ENCODE measurements at regions not wholly inside any gene's neighbourhood (a gene's known extent, or its start where the extent isn't known, plus 50 kb on each side); places are given as distances from the start of the nearest gene placed in this dataset.

DNA sequence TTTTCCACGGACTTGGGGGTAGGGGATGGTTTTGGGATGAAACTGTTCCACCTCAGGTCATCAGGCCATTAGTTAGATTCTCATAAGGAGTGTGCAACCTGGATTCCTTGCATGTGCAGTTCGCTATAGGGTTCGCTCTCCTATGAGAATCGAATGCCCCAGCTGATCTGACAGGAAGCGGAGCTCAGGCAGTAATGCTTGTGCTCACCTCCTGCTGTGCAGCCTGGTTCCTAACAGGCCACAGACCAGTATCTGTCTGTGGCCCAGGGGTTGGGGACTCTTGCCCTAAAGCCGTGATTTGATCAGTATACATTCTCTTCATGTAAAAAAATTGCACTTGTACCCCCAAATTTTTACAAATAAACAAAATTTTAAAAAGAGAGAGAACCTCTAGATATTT lies 219.4 kb upstream of the CPNE8 start:
- Histone ChIP-seq H3K4me1 (ENCODE audit: control insufficient read depth in 2 of 2, insufficient read depth in 2 of 2, low read length in 2 of 2) (no peaks in the 10 kb centered on the region), H3K27ac (ENCODE audit: low read length in 2 of 2) (no peak overlapping the region), H3K9me3 (ENCODE audit: control extremely low read depth in 1 of 3, control insufficient read depth in 2 of 3, insufficient read depth in 1 of 3, low read length in 2 of 3) (peaks cover 0 to 9% (median 0%) of the 10 kb centered on the region in 3 donors), H3K9ac (ENCODE audit: low read length) (no peak overlapping the region), H3K4me3 (ENCODE audit: control extremely low read depth in 1 of 5, extremely low read depth in 1 of 5, insufficient read depth in 1 of 5, low read depth in 2 of 5, low read length in 4 of 5) (no peak overlapping the region), H3K27me3 (replicated peaks in 1 of 4; ENCODE audit: control extremely low read depth in 1 of 4, control insufficient read depth in 3 of 4, insufficient read depth in 4 of 4, low read length in 3 of 4) (no peaks in the 10 kb centered on the region), H2AFZ (ENCODE audit: insufficient read depth, low read depth, low read length, poor library complexity, severe bottlenecking) (no peak overlapping the region), H3K79me2 (ENCODE audit: control insufficient read depth, insufficient read depth, low read length) (no peaks in the 10 kb centered on the region), H4K20me1 (ENCODE audit: control insufficient read depth, insufficient read depth, low read length, poor library complexity, severe bottlenecking) (no peaks in the 10 kb centered on the region), H3K36me3 (replicated peaks in 1 of 2; ENCODE audit: control extremely low read depth in 1 of 2, control insufficient read depth in 1 of 2, extremely low read depth in 1 of 2, insufficient read depth in 2 of 2, low read length in 1 of 2) (no peaks in the 10 kb centered on the region), H3K4me2 (replicated peaks; ENCODE audit: low read depth, low read length, poor library complexity, severe bottlenecking) (no peak overlapping the region)
- no peaks in the 10 kb centered on the region for H3K4me1 Mint-ChIP-seq
- ChIA-PET CTCF (no interaction called here), POLR2A (no interaction called here)
- DNase-seq (no peak), ATAC-seq (ENCODE audit: low read depth) (no peak)
- 87% methylated on average over 5 of the region's 6 CpGs for WGBS (ENCODE audit: insufficient coverage)
- H3K27me3 Mint-ChIP-seq = no peaks in the 10 kb centered on the region
- no peak overlapping the region for H3K4me3 Mint-ChIP-seq
- no peak overlapping the region for H3K27ac Mint-ChIP-seq
- intact Hi-C loops (cut with micrococcal nuclease) = no loop called here
- peaks cover 6% of the 10 kb centered on the region for H3K9me3 Mint-ChIP-seq (ENCODE audit: insufficient read depth)
- no peak for TF ChIP-seq EZH2 (IDR thresholded peaks at IDR 0.05; ENCODE audit: borderline replicate concordance, insufficient read depth, low read depth, low read length, poor library complexity, severe bottlenecking)
- TF ChIP-seq, protein P1, sequence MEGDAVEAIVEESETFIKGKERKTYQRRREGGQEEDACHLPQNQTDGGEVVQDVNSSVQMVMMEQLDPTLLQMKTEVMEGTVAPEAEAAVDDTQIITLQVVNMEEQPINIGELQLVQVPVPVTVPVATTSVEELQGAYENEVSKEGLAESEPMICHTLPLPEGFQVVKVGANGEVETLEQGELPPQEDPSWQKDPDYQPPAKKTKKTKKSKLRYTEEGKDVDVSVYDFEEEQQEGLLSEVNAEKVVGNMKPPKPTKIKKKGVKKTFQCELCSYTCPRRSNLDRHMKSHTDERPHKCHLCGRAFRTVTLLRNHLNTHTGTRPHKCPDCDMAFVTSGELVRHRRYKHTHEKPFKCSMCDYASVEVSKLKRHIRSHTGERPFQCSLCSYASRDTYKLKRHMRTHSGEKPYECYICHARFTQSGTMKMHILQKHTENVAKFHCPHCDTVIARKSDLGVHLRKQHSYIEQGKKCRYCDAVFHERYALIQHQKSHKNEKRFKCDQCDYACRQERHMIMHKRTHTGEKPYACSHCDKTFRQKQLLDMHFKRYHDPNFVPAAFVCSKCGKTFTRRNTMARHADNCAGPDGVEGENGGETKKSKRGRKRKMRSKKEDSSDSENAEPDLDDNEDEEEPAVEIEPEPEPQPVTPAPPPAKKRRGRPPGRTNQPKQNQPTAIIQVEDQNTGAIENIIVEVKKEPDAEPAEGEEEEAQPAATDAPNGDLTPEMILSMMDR (IDR thresholded peaks at IDR 0.05) = no peak

DNA sequence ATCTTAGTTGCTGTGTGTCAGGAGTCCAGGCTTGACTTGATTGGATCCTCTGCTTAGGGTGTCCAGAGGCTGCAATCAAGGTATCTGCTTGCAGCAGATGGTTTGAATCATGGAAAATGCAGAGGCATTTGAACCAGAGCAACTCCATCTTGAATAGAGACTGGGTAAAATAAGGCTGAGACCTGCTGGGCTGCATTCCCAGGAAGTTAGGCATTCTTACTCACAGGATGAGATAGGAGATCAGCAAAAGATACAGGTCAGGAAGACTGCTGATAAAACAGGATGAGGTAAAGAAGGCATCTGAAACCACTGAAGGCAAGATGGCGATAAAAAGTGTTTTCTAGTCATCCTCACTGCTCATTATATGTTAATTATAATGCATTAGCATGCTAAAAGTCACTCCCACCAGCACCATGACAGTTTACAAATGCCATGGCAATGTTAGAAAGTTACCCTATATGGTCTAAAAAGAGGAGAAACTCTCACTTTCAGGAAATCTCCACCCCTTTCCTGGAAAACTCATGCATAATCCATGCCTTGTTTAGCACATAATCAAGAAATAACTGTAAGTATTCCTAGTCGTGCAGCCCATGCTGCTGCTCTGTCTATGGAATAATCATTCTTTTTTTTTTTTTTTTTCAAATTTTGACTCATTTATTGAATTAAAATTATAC lies 218.3 kb upstream of the CPNE8 start:
- no peaks in the 10 kb centered on the region for H3K4me1 Mint-ChIP-seq
- Histone ChIP-seq H3K27me3 (replicated peaks in 1 of 4; ENCODE audit: control extremely low read depth in 1 of 4, control insufficient read depth in 3 of 4, insufficient read depth in 4 of 4, low read length in 3 of 4) (no peaks in the 10 kb centered on the region), H3K27ac (ENCODE audit: low read length in 2 of 2) (no peak overlapping the region), H2AFZ (ENCODE audit: insufficient read depth, low read depth, low read length, poor library complexity, severe bottlenecking) (no peak overlapping the region), H4K20me1 (ENCODE audit: control insufficient read depth, insufficient read depth, low read length, poor library complexity, severe bottlenecking) (no peaks in the 10 kb centered on the region), H3K4me1 (ENCODE audit: control insufficient read depth in 2 of 2, insufficient read depth in 2 of 2, low read length in 2 of 2) (no peaks in the 10 kb centered on the region), H3K9ac (ENCODE audit: low read length) (no peak overlapping the region), H3K4me2 (replicated peaks; ENCODE audit: low read depth, low read length, poor library complexity, severe bottlenecking) (no peak overlapping the region), H3K79me2 (ENCODE audit: control insufficient read depth, insufficient read depth, low read length) (no peaks in the 10 kb centered on the region), H3K4me3 (ENCODE audit: control extremely low read depth in 1 of 5, extremely low read depth in 1 of 5, insufficient read depth in 1 of 5, low read depth in 2 of 5, low read length in 4 of 5) (no peak overlapping the region), H3K9me3 (ENCODE audit: control extremely low read depth in 1 of 3, control insufficient read depth in 2 of 3, insufficient read depth in 1 of 3, low read length in 2 of 3) (peaks cover 0 to 9% (median 0%) of the 10 kb centered on the region in 3 donors), H3K36me3 (replicated peaks in 1 of 2; ENCODE audit: control extremely low read depth in 1 of 2, control insufficient read depth in 1 of 2, extremely low read depth in 1 of 2, insufficient read depth in 2 of 2, low read length in 1 of 2) (no peaks in the 10 kb centered on the region)
- WGBS (ENCODE audit: insufficient coverage) = no CpG with 5 or more reads among the region's 2 CpGs
- no peaks in the 10 kb centered on the region for H3K27me3 Mint-ChIP-seq
- DNase-seq = no peak
- intact Hi-C loops (cut with micrococcal nuclease) = no loop called here
- ATAC-seq (ENCODE audit: low read depth) = no peak
- H3K4me3 Mint-ChIP-seq = no peak overlapping the region
- H3K9me3 Mint-ChIP-seq (ENCODE audit: insufficient read depth) = peaks cover 6% of the 10 kb centered on the region
- ChIA-PET CTCF (no interaction called here), POLR2A (no interaction called here)
- TF ChIP-seq EZH2 (IDR thresholded peaks at IDR 0.05; ENCODE audit: borderline replicate concordance, insufficient read depth, low read depth, low read length, poor library complexity, severe bottlenecking) = no peak
- TF ChIP-seq, protein P1 (IDR thresholded peaks at IDR 0.05) = no peak
- H3K27ac Mint-ChIP-seq = no peak overlapping the region
